ENCODE measurements at regions not wholly inside any gene's neighbourhood (a gene's known extent, or its start where the extent isn't known, plus 50 kb on each side); places are given as distances from the start of the nearest gene placed in this dataset.

- DNase-seq (ENCODE audit: low read depth, low spot score) (no peak), ATAC-seq (no peak)
- Histone ChIP-seq H3K9me3 (ENCODE audit: control insufficient read depth, insufficient read depth, low read depth, low read length) (no peaks in the 10 kb centered on the region), H3K27ac (ENCODE audit: low read length) (no peak overlapping the region), H3K27me3 (ENCODE audit: control insufficient read depth, insufficient read depth, low read length) (peaks cover 9% of the 10 kb centered on the region), H3K4me1 (ENCODE audit: control insufficient read depth, insufficient read depth, low read length) (no peaks in the 10 kb centered on the region), H3K36me3 (ENCODE audit: control insufficient read depth, insufficient read depth, low read length) (no peaks in the 10 kb centered on the region), H3K4me3 (ENCODE audit: low read depth in 2 of 2, low read length in 2 of 2) (no peak overlapping the region)
- TF ChIP-seq REST (IDR thresholded peaks at IDR 0.05; ENCODE audit: insufficient read depth in 1 of 2, low read depth in 2 of 2, low read length in 1 of 2) (no peak), TCF7L2 (IDR thresholded peaks at IDR 0.05; ENCODE audit: low read depth, low read length) (no peak), POLR2AphosphoS5 (IDR thresholded peaks at IDR 0.05; ENCODE audit: low read depth, low read length) (no peak), SIN3A (IDR thresholded peaks at IDR 0.05; ENCODE audit: borderline replicate concordance, insufficient read depth, low read depth, low read length) (no peak), CTCF (IDR thresholded peaks at IDR 0.05) (no peak)
- POLR2A ChIA-PET, result no interaction called here
- BruUV-seq (replicated peaks), result no TSS peak
- in situ Hi-C loops (cut with HindIII; ENCODE audit: low pct_unique_long_range_greater_than_20kb, low sequenced_read_pairs), result no loop called here
- CTCF ChIA-PET, result no interaction called here
- intact Hi-C loops (cut with micrococcal nuclease; ENCODE audit: unreplicated experiment), result no loop called here
These were observed 155.6 kb downstream of the DYRK2 start for GRCh38 chr12:67804168-67804567.

GRCh38 chr12:67807814-67808213, 159.3 kb downstream of the DYRK2 start:
- no TSS peak for BruUV-seq (replicated peaks)
- in situ Hi-C loops (cut with HindIII; ENCODE audit: low pct_unique_long_range_greater_than_20kb, low sequenced_read_pairs) (no loop called here), intact Hi-C loops (cut with micrococcal nuclease; ENCODE audit: unreplicated experiment) (no loop called here)
- DNase-seq (ENCODE audit: low read depth, low spot score) (no peak), ATAC-seq (no peak)
- Histone ChIP-seq H3K27me3 (ENCODE audit: control insufficient read depth, insufficient read depth, low read length) (peaks cover 2% of the 10 kb centered on the region), H3K4me1 (ENCODE audit: control insufficient read depth, insufficient read depth, low read length) (no peaks in the 10 kb centered on the region), H3K9me3 (ENCODE audit: control insufficient read depth, insufficient read depth, low read depth, low read length) (no peaks in the 10 kb centered on the region), H3K27ac (ENCODE audit: low read length) (no peak overlapping the region), H3K4me3 (ENCODE audit: low read depth in 2 of 2, low read length in 2 of 2) (no peak overlapping the region), H3K36me3 (ENCODE audit: control insufficient read depth, insufficient read depth, low read length) (no peaks in the 10 kb centered on the region)
- CTCF ChIA-PET, result no interaction called here
- POLR2A ChIA-PET, result interaction anchor here (0.6 kb wide), 1 partner anchor 197 kb away, joined by 3 read pairs; no protein-coding TSS in a partner anchor
- no peak for TF ChIP-seq POLR2AphosphoS5 (IDR thresholded peaks at IDR 0.05; ENCODE audit: low read depth, low read length)
- TF ChIP-seq REST (IDR thresholded peaks at IDR 0.05; ENCODE audit: insufficient read depth in 1 of 2, low read depth in 2 of 2, low read length in 1 of 2), result no peak
- no peak for TF ChIP-seq CTCF (IDR thresholded peaks at IDR 0.05)
- TF ChIP-seq SIN3A (IDR thresholded peaks at IDR 0.05; ENCODE audit: borderline replicate concordance, insufficient read depth, low read depth, low read length), result no peak
- TF ChIP-seq TCF7L2 (IDR thresholded peaks at IDR 0.05; ENCODE audit: low read depth, low read length), result no peak
